Heart right ventricle (tissue), 16 donors: ENCODE measurements at regions not wholly inside any gene's neighbourhood (a gene's known extent, or its start where the extent isn't known, plus 50 kb on each side); places are given as distances from the start of the nearest gene placed in this dataset.

Experiments
- ATAC-seq, 8 donors: fragments of 200-7000 bp; cut with Tn5 transposase; one replicate each; pipeline ENCODE4 v1.9.1; 2020; ENCODE audit warnings: mild to moderate bottlenecking in 8 of 8, moderate library complexity in 8 of 8, moderate number of reproducible peaks in 1 of 8
- DNase-seq, 2 donors: peaks; one replicate each; pipeline ENCODE4 v3.0.0-alpha.2; 2020
- H3K27ac ChIP-seq, 10 donors: fragments of 200-600 bp; sonication (generic) in 2 of 10; one replicate each; pipeline versions ENCODE4 v1.5.0 to v1.8.0; 2020 to 2022; ENCODE audit warnings: mild to moderate bottlenecking in 3 of 10
- H3K27me3 ChIP-seq, 7 donors: fragments of 200-600 bp; one replicate each; pipeline ENCODE4 v1.8.0; 2021 to 2022; ENCODE audit warnings: mild to moderate bottlenecking in 2 of 7
- H3K36me3 ChIP-seq, 9 donors: fragments of 200-600 bp; sonication (generic) in 1 of 9; one replicate each; pipeline versions ENCODE4 v1.5.0 to v1.8.0; 2020 to 2022; ENCODE audit warnings: mild to moderate bottlenecking in 2 of 9
- H3K4me1 ChIP-seq, 9 donors: fragments of 200-600 bp; sonication (generic) in 1 of 9; one replicate each; pipeline versions ENCODE4 v1.5.0 to v1.8.0; 2020 to 2022; ENCODE audit warnings: mild to moderate bottlenecking in 4 of 9
- H3K4me3 ChIP-seq, 10 donors: fragments of 200-600 bp; sonication (generic) in 2 of 10; one replicate each; pipeline versions ENCODE4 v1.5.0 to v1.8.0; 2020 to 2022; ENCODE audit warnings: mild to moderate bottlenecking in 7 of 10, moderate library complexity in 2 of 10
- H3K9me3 ChIP-seq, 11 donors: fragments of 200-600 bp in 10 of 11; sonication (generic) in 2 of 11; one replicate each; pipeline versions ENCODE4 v1.5.0 to v1.8.0; 2013 to 2022; ENCODE audit warnings: mild to moderate bottlenecking in 2 of 11, control low read depth in 1 of 11, moderate library complexity in 1 of 11
- CTCF ChIP-seq, 9 donors: fragments of 200-600 bp; sonication (generic) in 2 of 9; IDR thresholded peaks; one replicate each; pipeline versions ENCODE4 v1.5.0 to v1.8.0; 2021 to 2022; ENCODE audit warnings: antibody characterized with exemption in 9 of 9, mild to moderate bottlenecking in 5 of 9, moderate library complexity in 1 of 9
- WGBS, 2 donors: extraction: QIAGEN DNeasy Blood & Tissue Kit; methylation state at CpG; one replicate each; pipeline ENCODE4 v1.1.7; 2013; ENCODE audit warnings: inconsistent platforms in 1 of 2; 5-methylcytosine and 5-hydroxymethylcytosine counted together
- intact Hi-C, 10 donors: fragments of 100-400 bp; cut with DNase I; formaldehyde crosslinking; loops; one replicate each; pipeline versions ENCODE4 v1.11.1 to v1.14.2; 2022
- donor health status: Arrhythmogenic right ventricular cardiomyopathy.
- donor health status: ischemic (EF 13 %, LVEDD 7.1; RV severe dilation, severe dysfunction).
- donor health status: healthy with polysubstance abuse.
- donor health status: DM: no; HTN: yes; CAD: no.
- donor health status: DM: no; HTN: no; CAD: no.
- donor health status: ischemic (EF 25% LVEDD 6.9; RV normal size, moderate dysfunction).
- donor health status: ischemic (EF 25% LVEDD 5.7; RV mildly dilated, moderate dysfunction).
- donor health status: healthy.
- donor health status: DM: yes; HTN: yes; CAD: no.
- donor health status: Ischemic cardiomyopathy.
- donor health status: ischemic (EF 35%, LVEDD 5.7; RV mildly dilated, moderate dysfunction).
- donor health status: nonischemic (EF 11% LVEDD 7.7; RV severe dilation, severe dysfunction).
- donor health status: DM: yes; HTN: yes; CAD: no.
- donor health status: PGD.
- donor health status: ischemic (EF 29% LVEDD 5.4; RV normal size, mild dysfunction).
- donor health status: nonischemic (EF 23%, LVEDD 6.1; RV moderate dilation, normal function).

- intact Hi-C loops = no loop called here
- Histone ChIP-seq H3K27me3 (peaks cover 0 to 33% (median 10%) of the 10 kb centered on the region in 7 donors), H3K9me3 (peaks cover 0 to 21% (median 0%) of the 10 kb centered on the region in 11 donors), H3K4me1 (peaks cover 0 to 12% (median 0%) of the 10 kb centered on the region in 9 donors), H3K36me3 (no peaks in the 10 kb centered on the region), H3K27ac (no peak overlapping the region), H3K4me3 (no peak overlapping the region)
- WGBS, 2 donors = 68 to 73% methylated on average over 15 of the region's 15 CpGs
- ATAC-seq = no peak
- no peak for TF ChIP-seq CTCF (IDR thresholded peaks at IDR 0.05)
- DNase-seq = no peak
These were observed 74.7 kb upstream of the CLDN14 start for GRCh38 chr21:36554411-36555157.

GRCh38 chr21:36555199-36555800, 75.4 kb upstream of the CLDN14 start:
- Histone ChIP-seq H3K4me1 (peaks cover 0 to 12% (median 0%) of the 10 kb centered on the region in 9 donors), H3K4me3 (no peak overlapping the region), H3K27ac (no peak overlapping the region), H3K27me3 (peaks cover 0 to 30% (median 10%) of the 10 kb centered on the region in 7 donors), H3K9me3 (peaks cover 0 to 21% (median 0%) of the 10 kb centered on the region in 11 donors), H3K36me3 (no peaks in the 10 kb centered on the region)
- no peak for TF ChIP-seq CTCF (IDR thresholded peaks at IDR 0.05)
- no peak for ATAC-seq
- no peak for DNase-seq
- 67 to 73% methylated on average over 16 of the region's 16 CpGs for WGBS, 2 donors
- intact Hi-C loops = no loop called here

- no peaks in the 10 kb centered on the region for H3K4me1 ChIP-seq
- H3K27me3 ChIP-seq = peaks cover 0 to 35% (median 9%) of the 10 kb centered on the region in 7 donors
- DNase-seq = no peak
- WGBS, 2 donors = 72 to 79% methylated on average over 3 of the region's 3 CpGs
- H3K9me3 ChIP-seq = peaks cover 0 to 21% (median 0%) of the 10 kb centered on the region in 11 donors
- intact Hi-C loops = no loop called here
- no peak for ATAC-seq
- no peak overlapping the region for H3K27ac ChIP-seq
- H3K36me3 ChIP-seq = no peaks in the 10 kb centered on the region
- H3K4me3 ChIP-seq = no peak overlapping the region
- TF ChIP-seq CTCF (IDR thresholded peaks at IDR 0.05) = no peak
These were observed 77.4 kb upstream of the CLDN14 start for GRCh38 chr21:36557316-36557715.

- H3K9me3 ChIP-seq = peaks cover 0 to 21% (median 0%) of the 10 kb centered on the region in 11 donors
- ATAC-seq = no peak
- intact Hi-C loops = no loop called here
- 87 to 92% methylated on average over 7 of the region's 7 CpGs for WGBS, 2 donors
- H3K27ac ChIP-seq = no peak overlapping the region
- peaks cover 0 to 51% (median 23%) of the 10 kb centered on the region in 7 donors for H3K27me3 ChIP-seq
- H3K4me3 ChIP-seq = no peak overlapping the region
- TF ChIP-seq CTCF (IDR thresholded peaks at IDR 0.05) = no peak
- no peaks in the 10 kb centered on the region for H3K36me3 ChIP-seq
- DNase-seq = no peak
- no peaks in the 10 kb centered on the region for H3K4me1 ChIP-seq
These were observed 81.1 kb upstream of the CLDN14 start for GRCh38 chr21:36560933-36561575.
